ENCODE measurements at regions not wholly inside any gene's neighbourhood (a gene's known extent, or its start where the extent isn't known, plus 50 kb on each side); places are given as distances from the start of the nearest gene placed in this dataset.

DNA sequence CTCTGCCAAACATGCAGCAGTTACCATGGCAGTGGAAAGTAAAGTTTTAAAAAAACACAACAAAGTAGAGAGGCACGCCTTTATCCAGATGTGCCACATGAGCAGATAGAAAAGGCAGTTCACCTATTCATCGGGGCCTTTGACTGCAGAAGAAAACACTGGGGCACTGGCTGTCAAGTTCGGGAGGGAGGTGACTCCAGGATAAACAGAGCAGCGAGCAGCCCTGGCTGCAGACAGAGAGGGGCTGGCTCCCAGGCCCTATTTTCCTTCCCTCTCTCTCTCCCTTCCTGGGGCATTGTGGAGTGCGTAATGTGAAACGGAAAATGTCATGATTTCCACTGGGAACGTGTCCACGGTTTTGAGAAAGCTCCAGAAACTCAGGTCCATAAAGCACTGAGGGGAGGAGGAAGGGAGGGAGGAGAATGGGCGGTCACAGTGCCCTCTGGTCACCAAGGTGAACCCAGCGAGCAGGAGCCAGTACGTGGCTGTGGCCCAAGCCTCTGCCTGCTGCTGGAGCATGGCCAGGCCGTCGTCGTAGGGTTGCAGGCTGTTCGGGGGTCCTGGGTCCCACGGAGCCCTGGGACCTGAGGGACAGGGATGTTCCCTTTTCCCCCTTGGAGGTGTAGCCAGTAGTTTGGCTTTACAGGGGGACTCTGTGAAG lies 114.7 kb upstream of the IRF2BP2 start:
- H2AK5ac ChIP-seq (ENCODE audit: insufficient read length, low read length): no peak overlapping the region
- H3K4ac ChIP-seq (ENCODE audit: low read depth, low read length): no peak overlapping the region; the same call in 1 of the 2 replicates
- no peaks in the 10 kb centered on the region for H3K79me1 ChIP-seq (ENCODE audit: insufficient read depth, low read depth, low read length, poor library complexity, severe bottlenecking)
- H2AFZ ChIP-seq (ENCODE audit: low read length): no peak overlapping the region
- peak overlapping the region; percentile 4 for H4K91ac ChIP-seq (ENCODE audit: insufficient read length, low read depth, low read length)
- H3K23ac ChIP-seq (ENCODE audit: insufficient read length, low read depth, low read length): no peak overlapping the region
- Mint-ChIP-seq H3K36me3 (ENCODE audit: insufficient read depth in 1 of 3, low read depth in 3 of 3) (no peaks in the 10 kb centered on the region; a peak in 1 of 7 replicates), H3K27me3 (ENCODE audit: low read depth) (peaks cover 6% of the 10 kb centered on the region), H3K4me3 (peak overlapping the region; percentile 12 to 57; a peak in 1 of 5 replicates), H3K4me1 (peaks cover 52 to 60% of the 10 kb centered on the region in 2 experiments), H3K27ac (peak overlapping the region; percentile 94 to 96 (median 96); a peak in 5 of 7 replicates), H3K9me3 (no peaks in the 10 kb centered on the region)
- no peaks in the 10 kb centered on the region for H3K27me3 ChIP-seq (ENCODE audit: insufficient read depth, low read length)
- no peak overlapping the region for H2BK20ac ChIP-seq (ENCODE audit: low read depth, low read length, poor library complexity, severe bottlenecking)
- H3K14ac ChIP-seq (ENCODE audit: insufficient read depth, low read length): peak overlapping the region; percentile 55
- no peak overlapping the region for H2BK5ac ChIP-seq (ENCODE audit: insufficient read length, low read length)
- no CpG with 5 or more reads among the region's 16 CpGs for WGBS (ENCODE audit: extremely low coverage, insufficient read length, low lambda C conversion rate)
- H3K18ac ChIP-seq (ENCODE audit: insufficient read length, low read depth, low read length): peak overlapping the region; percentile 89
- H3K56ac ChIP-seq (ENCODE audit: insufficient read length, low read depth, low read length): no peak overlapping the region
- H3K9me3 ChIP-seq (ENCODE audit: control insufficient read depth, low read depth, low read length): no peaks in the 10 kb centered on the region
- no peak overlapping the region for H2BK120ac ChIP-seq (ENCODE audit: low read depth, low read length, poor library complexity, severe bottlenecking)
- H3K9ac ChIP-seq (ENCODE audit: extremely low read depth, insufficient read length, low read length): no peak overlapping the region
- H2BK15ac ChIP-seq (ENCODE audit: low read depth, low read length): no peak overlapping the region
- H3K4me2 ChIP-seq (ENCODE audit: insufficient read depth, insufficient read length, low read length): peak overlapping the region; percentile 5
- no peaks in the 10 kb centered on the region for H3K79me2 ChIP-seq (ENCODE audit: insufficient read depth, low read length)
- no peaks in the 10 kb centered on the region for H3K23me2 ChIP-seq (ENCODE audit: insufficient read length, low read depth, low read length, poor library complexity, severe bottlenecking)
- DNase-seq: peak; percentile 49
- H3K27ac ChIP-seq (ENCODE audit: insufficient read length, low read depth, low read length): peak overlapping the region; percentile 4
- H4K20me1 ChIP-seq (ENCODE audit: control insufficient read depth, insufficient read depth, insufficient read length): no peaks in the 10 kb centered on the region
- peak overlapping the region; percentile 79 for H2BK12ac ChIP-seq (ENCODE audit: insufficient read length, low read depth, low read length)
- no peak overlapping the region for H4K5ac ChIP-seq (ENCODE audit: insufficient read length, low read depth, low read length)
- peaks cover 12% of the 10 kb centered on the region; the same call in 1 of the 2 replicates for H3K4me1 ChIP-seq (ENCODE audit: insufficient read depth, low read length)
- TF ChIP-seq, protein P1, sequence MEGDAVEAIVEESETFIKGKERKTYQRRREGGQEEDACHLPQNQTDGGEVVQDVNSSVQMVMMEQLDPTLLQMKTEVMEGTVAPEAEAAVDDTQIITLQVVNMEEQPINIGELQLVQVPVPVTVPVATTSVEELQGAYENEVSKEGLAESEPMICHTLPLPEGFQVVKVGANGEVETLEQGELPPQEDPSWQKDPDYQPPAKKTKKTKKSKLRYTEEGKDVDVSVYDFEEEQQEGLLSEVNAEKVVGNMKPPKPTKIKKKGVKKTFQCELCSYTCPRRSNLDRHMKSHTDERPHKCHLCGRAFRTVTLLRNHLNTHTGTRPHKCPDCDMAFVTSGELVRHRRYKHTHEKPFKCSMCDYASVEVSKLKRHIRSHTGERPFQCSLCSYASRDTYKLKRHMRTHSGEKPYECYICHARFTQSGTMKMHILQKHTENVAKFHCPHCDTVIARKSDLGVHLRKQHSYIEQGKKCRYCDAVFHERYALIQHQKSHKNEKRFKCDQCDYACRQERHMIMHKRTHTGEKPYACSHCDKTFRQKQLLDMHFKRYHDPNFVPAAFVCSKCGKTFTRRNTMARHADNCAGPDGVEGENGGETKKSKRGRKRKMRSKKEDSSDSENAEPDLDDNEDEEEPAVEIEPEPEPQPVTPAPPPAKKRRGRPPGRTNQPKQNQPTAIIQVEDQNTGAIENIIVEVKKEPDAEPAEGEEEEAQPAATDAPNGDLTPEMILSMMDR (conservative IDR thresholded peaks at IDR 0.05): no peak
- no peak overlapping the region for H3T11ph ChIP-seq (ENCODE audit: low read length)
- no peak overlapping the region for H4K8ac ChIP-seq (replicated peaks; ENCODE audit: insufficient read length, low read depth, low read length)

Measured in H9 (cell line).